GM10266 (cell line): ENCODE measurements at regions not wholly inside any gene's neighbourhood (a gene's known extent, or its start where the extent isn't known, plus 50 kb on each side); places are given as distances from the start of the nearest gene placed in this dataset.

ENCODE experiments used
- DNase-seq: peaks from one replicate; pipeline ENCODE4 v3.0.0; 2012; ENCODE audit errors: extremely low spot score
- TF ChIP-seq, protein P1 (sequence below): IDR thresholded peaks from 2 replicates; pipeline ENCODE4 v1.5.1; 2012; ENCODE audit warnings: mild to moderate bottlenecking, low read depth; ENCODE audit not compliant: control insufficient read depth, insufficient read depth; ENCODE audit errors: missing control alignments

DNA sequence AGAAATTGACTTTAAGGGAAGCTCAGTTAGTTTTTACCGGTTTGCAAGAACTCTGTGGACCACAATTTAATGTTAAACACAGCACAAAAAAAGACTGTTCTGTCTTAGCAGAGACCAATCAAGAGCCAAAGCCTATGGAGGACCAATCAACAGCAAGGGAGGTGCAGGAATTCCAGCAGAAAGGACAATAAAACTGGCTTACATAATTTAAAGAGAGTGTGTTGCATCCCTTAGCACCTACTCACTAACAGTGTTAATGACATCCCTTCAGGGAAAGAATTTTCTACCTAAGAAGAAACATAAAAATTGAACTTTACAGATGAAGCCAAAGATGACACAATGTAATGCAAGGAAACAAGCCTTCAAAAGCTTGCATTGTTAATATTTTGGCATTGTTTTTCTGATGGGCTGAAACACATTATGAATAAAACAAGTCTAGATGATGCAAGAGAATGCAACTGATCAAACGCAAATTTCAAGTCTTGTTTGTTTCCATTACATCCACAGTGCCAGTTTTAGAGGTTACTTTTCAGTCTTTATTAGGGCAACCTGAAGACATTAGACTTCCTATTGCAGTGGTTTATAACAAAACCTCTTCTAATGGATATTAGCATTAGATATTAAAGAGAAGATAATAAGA is 111.3 kb upstream of the FST start:
- DNase-seq = no peak
- TF ChIP-seq, protein P1, sequence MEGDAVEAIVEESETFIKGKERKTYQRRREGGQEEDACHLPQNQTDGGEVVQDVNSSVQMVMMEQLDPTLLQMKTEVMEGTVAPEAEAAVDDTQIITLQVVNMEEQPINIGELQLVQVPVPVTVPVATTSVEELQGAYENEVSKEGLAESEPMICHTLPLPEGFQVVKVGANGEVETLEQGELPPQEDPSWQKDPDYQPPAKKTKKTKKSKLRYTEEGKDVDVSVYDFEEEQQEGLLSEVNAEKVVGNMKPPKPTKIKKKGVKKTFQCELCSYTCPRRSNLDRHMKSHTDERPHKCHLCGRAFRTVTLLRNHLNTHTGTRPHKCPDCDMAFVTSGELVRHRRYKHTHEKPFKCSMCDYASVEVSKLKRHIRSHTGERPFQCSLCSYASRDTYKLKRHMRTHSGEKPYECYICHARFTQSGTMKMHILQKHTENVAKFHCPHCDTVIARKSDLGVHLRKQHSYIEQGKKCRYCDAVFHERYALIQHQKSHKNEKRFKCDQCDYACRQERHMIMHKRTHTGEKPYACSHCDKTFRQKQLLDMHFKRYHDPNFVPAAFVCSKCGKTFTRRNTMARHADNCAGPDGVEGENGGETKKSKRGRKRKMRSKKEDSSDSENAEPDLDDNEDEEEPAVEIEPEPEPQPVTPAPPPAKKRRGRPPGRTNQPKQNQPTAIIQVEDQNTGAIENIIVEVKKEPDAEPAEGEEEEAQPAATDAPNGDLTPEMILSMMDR = no peak

DNA sequence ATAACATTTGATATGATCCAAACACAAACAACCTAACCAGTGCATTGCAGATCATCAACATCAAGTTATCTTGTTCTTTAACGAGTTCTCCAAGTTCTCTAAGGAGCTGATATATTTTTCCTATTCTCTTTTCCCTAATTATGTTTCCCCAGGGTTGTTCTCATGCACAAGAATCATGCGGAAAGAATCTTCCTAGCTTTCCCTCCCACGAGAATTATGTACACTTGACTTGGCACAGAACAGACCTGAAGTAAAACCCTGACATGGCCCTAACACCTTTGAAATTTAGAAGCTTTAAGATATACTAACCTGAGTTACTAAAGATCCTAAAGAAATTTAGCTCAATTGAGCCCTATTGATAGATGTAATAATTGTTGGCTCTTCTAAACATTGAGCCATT is 110.7 kb upstream of the FST start:
- TF ChIP-seq, protein P1 = no peak
- no peak for DNase-seq

DNA sequence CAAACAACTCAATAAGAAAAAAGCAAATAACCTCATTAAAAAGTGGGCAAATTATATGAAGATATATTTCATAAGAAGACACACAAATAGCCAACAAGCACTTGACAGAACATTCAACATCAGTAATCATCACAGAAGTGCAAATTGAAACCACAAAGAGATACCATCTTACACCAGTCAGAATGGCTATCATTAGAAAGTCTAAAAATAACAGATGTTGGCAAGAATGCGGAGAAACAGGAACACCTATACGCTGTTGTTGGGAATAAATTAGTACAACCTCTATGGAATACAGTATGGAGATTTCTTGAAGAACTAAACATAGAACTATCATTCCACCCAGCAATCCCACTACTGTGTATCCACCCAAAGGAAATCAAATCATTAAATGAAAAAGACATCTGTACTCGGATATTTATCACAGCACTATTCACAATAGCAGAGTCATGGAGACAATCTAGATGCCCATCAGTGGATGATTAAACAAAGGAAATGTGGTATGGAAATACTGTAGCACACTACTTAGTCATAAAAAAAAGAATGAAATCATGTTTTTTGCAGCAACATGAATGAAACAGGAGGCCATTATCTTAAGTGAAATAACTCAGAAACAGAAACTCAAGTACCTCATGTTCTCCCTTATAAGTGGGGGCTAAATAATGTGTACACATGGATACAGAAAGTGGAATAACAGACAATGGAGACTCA is 106.8 kb upstream of the FST start:
- TF ChIP-seq, protein P1 = no peak
- DNase-seq = no peak

DNA sequence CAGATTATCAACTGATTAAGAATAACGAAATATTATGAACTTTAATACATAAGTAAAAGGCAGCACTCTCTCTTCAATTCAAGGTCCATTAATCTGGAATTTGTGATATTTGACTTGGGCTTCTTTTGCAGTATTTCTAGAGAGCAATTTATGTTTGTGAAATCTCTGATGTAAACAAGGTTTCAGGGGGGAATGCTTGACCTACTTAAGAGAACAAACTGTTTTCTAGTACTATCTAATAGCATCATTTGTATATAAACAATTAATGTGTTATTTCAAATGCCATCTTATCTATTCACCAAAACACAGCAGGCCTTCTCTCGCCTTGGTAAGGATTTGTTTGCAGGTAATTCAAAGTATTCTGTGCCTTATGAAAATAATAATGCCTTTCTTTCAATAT is 103.6 kb upstream of the FST start:
- TF ChIP-seq, protein P1 = no peak
- DNase-seq = no peak

DNA sequence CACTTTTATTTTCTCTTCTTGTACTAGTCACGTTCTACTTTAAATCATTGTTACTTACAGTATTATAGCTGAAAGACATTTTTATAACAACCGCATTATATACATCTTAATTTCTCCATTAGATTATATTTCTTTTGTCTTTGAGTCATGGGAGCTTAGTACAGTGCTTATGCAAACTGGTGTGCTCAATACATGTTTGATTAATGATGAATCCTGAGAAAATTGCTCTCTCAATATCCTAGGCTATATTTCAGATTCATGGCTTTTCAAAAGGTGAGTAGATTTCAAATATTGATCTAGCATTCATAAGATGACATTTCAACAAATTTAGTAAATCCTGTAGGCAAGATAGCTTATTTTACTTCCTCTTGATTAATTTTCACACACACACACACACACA is 102.2 kb upstream of the FST start:
- TF ChIP-seq, protein P1 = no peak
- DNase-seq = no peak

DNA sequence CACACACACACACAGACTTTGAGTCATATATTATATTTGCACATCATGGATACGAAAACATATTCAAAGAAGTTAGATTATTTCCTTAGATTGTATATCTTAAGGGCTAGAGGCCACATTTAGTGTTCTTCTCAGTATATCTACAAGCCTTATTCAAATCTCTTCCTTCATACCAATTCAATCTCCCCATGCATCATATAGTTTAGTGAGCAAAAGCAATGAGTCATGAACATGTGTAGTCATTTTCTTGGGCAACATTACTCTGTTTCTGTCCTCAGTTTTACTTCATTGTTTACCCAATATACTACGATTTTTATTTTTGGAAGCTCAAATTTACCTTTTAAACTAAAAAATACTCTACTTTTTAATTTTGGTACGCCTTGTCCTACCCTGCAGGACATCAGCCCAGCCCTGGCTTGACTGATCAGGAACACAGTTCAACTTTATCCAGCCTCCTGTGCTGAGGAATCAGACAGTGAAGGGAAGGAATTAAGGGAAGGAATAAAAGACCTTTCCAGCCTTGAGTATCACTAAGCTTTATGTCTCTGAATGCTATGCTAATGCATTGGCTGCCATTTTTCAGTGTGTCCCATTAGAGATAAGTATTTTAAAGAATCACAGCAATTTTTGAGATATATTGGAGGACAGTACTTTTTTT is 101.7 kb upstream of the FST start:
- no peak for DNase-seq
- TF ChIP-seq, protein P1 = no peak

DNA sequence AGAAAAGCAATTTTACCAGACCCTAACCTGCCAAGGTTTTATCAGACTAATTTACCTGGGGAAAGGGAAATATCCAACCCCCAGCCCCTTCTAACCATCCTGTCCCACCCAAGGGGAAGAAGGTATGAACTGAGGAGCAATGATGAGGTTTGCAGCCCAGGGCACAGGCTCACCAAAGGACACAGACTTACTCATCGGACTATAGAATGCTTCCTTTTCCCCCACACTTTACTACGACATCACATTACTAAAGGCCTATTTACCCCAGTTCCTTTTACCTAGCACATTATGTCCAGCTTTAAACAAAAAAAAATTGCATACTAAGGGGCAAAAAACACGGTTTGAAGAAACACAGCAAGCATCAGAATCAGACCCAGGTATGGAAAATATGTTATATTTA is 94.1 kb upstream of the FST start:
- TF ChIP-seq, protein P1 = no peak
- no peak for DNase-seq
